Natural killer cell (primary cell): ENCODE measurements at regions not wholly inside any gene's neighbourhood (a gene's known extent, or its start where the extent isn't known, plus 50 kb on each side); places are given as distances from the start of the nearest gene placed in this dataset.

ENCODE experiments used
- ATAC-seq, 3 donors: fragments of 150-1000 bp in 2 of 3; fragments of 200-7000 bp in 1 of 3; cut with Tn5 transposase; 1 replicate in 1 of 3; 2 replicates in 2 of 3; pipeline ENCODE4 v1.10.0; 2021; ENCODE audit warnings: mild to moderate bottlenecking in 2 of 3, moderate library complexity in 2 of 3
- DNase-seq, 2 donors: peaks; one replicate each; pipeline versions ENCODE4 v3.0.0 to v3.0.0-alpha.2; 2013 to 2021; ENCODE audit warnings: mixed read lengths in 1 of 2
- H3K27ac ChIP-seq: one replicate; pipeline ENCODE4 v1.5.1; 2013; ENCODE audit warnings: mild to moderate bottlenecking, low read length
- H3K27me3 ChIP-seq: one replicate; pipeline ENCODE4 v1.6.1; 2013; ENCODE audit warnings: low read length; ENCODE audit not compliant: control insufficient read depth, insufficient read depth
- H3K36me3 ChIP-seq: one replicate; pipeline ENCODE4 v1.6.1; 2013; ENCODE audit warnings: low read length; ENCODE audit not compliant: control insufficient read depth, insufficient read depth
- H3K4me1 ChIP-seq: one replicate; pipeline ENCODE4 v1.6.1; 2013; ENCODE audit warnings: low read length; ENCODE audit not compliant: control insufficient read depth, insufficient read depth
- H3K4me3 ChIP-seq: one replicate; pipeline ENCODE4 v1.5.1; 2013; ENCODE audit warnings: low read length
- H3K9me3 ChIP-seq: one replicate; pipeline ENCODE4 v1.6.1; 2013; ENCODE audit warnings: low read length; ENCODE audit not compliant: control insufficient read depth, insufficient read depth
- H3K27ac Mint-ChIP-seq, 2 donors: one replicate each; pipeline ENCODE4 v1.8.0; 2022; ENCODE audit warnings: mild to moderate bottlenecking in 2 of 2, mixed read lengths in 2 of 2, moderate library complexity in 1 of 2
- H3K27me3 Mint-ChIP-seq, 2 donors: one replicate each; pipeline ENCODE4 v1.8.0; 2022; ENCODE audit warnings: low read depth in 2 of 2, mixed read lengths in 2 of 2
- H3K36me3 Mint-ChIP-seq: one replicate; pipeline ENCODE4 v1.8.0; 2022; ENCODE audit warnings: mixed read lengths
- H3K4me1 Mint-ChIP-seq, 2 donors: one replicate each; pipeline ENCODE4 v1.8.0; 2022; ENCODE audit warnings: mixed read lengths in 2 of 2
- H3K4me3 Mint-ChIP-seq: one replicate; pipeline ENCODE4 v1.8.0; 2022; ENCODE audit warnings: mild to moderate bottlenecking, moderate library complexity, mixed read lengths
- H3K9me3 Mint-ChIP-seq, 2 donors: one replicate each; pipeline ENCODE4 v1.8.0; 2022; ENCODE audit warnings: mixed read lengths in 2 of 2
- CTCF ChIP-seq: fragments of 200-600 bp; IDR thresholded peaks from one replicate; pipeline ENCODE4 v1.8.0; 2022; ENCODE audit warnings: antibody characterized with exemption
- WGBS: methylation state at CpG from one replicate; pipeline ENCODE4 v1.1.7; 2013; ENCODE audit warnings: missing lambda C conversion rate; ENCODE audit not compliant: insufficient coverage; 5-methylcytosine and 5-hydroxymethylcytosine counted together
- intact Hi-C: fragments of 100-400 bp; cut with micrococcal nuclease; formaldehyde crosslinking; loops from one replicate; pipeline ENCODE4 v1.14.2; 2022

GRCh38 chr10:3693698-3694080, 91.3 kb downstream of the KLF6 start:
- Mint-ChIP-seq H3K27ac (no peak overlapping the region), H3K9me3 (no peaks in the 10 kb centered on the region), H3K36me3 (no peaks in the 10 kb centered on the region), H3K4me1 (no peaks in the 10 kb centered on the region), H3K4me3 (no peak overlapping the region), H3K27me3 (peaks cover 0 to 2% of the 10 kb centered on the region in 2 donors)
- no peaks in the 10 kb centered on the region for H3K4me1 ChIP-seq
- WGBS: 53% methylated on average over 1 of the region's 1 CpG
- H3K9me3 ChIP-seq: no peaks in the 10 kb centered on the region
- no peaks in the 10 kb centered on the region for H3K36me3 ChIP-seq
- intact Hi-C loops: no loop called here
- DNase-seq (no peak), ATAC-seq (no peak)
- TF ChIP-seq CTCF: no peak
- H3K27ac ChIP-seq: no peak overlapping the region
- H3K27me3 ChIP-seq: no peaks in the 10 kb centered on the region
- no peak overlapping the region for H3K4me3 ChIP-seq

GRCh38 chr10:3693022-3693697, 91.8 kb downstream of the KLF6 start:
- H3K27me3 ChIP-seq: no peaks in the 10 kb centered on the region
- H3K4me1 Mint-ChIP-seq: no peaks in the 10 kb centered on the region
- H3K36me3 ChIP-seq: no peaks in the 10 kb centered on the region
- no peak overlapping the region for H3K4me3 Mint-ChIP-seq
- TF ChIP-seq CTCF: no peak
- DNase-seq (no peak), ATAC-seq (no peak)
- peaks cover 0 to 2% of the 10 kb centered on the region in 2 donors for H3K27me3 Mint-ChIP-seq
- H3K4me1 ChIP-seq: no peaks in the 10 kb centered on the region
- 95% methylated on average over 10 of the region's 11 CpGs for WGBS
- H3K9me3 ChIP-seq: no peaks in the 10 kb centered on the region
- H3K9me3 Mint-ChIP-seq: no peaks in the 10 kb centered on the region
- H3K27ac Mint-ChIP-seq: no peak overlapping the region
- intact Hi-C loops: no loop called here
- H3K36me3 Mint-ChIP-seq: no peaks in the 10 kb centered on the region
- no peak overlapping the region for H3K27ac ChIP-seq
- H3K4me3 ChIP-seq: no peak overlapping the region

- no peaks in the 10 kb centered on the region for H3K9me3 ChIP-seq
- no peak for DNase-seq
- H3K4me1 Mint-ChIP-seq: no peaks in the 10 kb centered on the region
These were observed 92.5 kb downstream of the KLF6 start for GRCh38 chr10:3692387-3692999.

More at GRCh38 chr10:3692387-3692999, 92.5 kb downstream of the KLF6 start:
- WGBS: 75% methylated on average over 6 of the region's 7 CpGs
- no peaks in the 10 kb centered on the region for H3K4me1 ChIP-seq
- H3K27ac ChIP-seq: no peak overlapping the region
- TF ChIP-seq CTCF: no peak
- peaks cover 0 to 2% of the 10 kb centered on the region in 2 donors for H3K27me3 Mint-ChIP-seq
- no peaks in the 10 kb centered on the region for H3K9me3 Mint-ChIP-seq
- H3K4me3 ChIP-seq: no peak overlapping the region
- H3K36me3 ChIP-seq: no peaks in the 10 kb centered on the region
- intact Hi-C loops: no loop called here
- H3K27ac Mint-ChIP-seq: no peak overlapping the region
- no peak overlapping the region for H3K4me3 Mint-ChIP-seq
- H3K36me3 Mint-ChIP-seq: no peaks in the 10 kb centered on the region
- ATAC-seq: no peak
- no peaks in the 10 kb centered on the region for H3K27me3 ChIP-seq
